ENCODE measurements at regions not wholly inside any gene's neighbourhood (a gene's known extent, or its start where the extent isn't known, plus 50 kb on each side); places are given as distances from the start of the nearest gene placed in this dataset.

DNA sequence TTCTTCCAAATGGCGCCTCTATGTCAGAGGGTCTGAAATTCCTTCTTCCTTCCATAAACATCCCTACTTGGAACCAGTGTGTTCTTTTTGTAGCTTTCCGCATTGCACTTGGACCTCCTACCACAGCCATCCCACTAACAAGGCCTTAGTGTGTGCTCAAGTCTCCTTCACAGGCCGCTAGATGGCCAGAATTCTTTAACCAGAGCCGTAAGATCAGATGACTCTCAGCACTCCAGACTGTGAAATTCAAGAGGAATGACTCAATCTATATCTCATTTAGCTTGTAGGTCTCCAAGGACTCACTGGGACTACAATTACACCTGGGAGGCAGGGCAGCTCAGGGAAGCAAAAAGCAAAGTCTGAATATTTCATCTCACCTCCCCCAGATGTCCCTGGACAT, 298.9 kb downstream of the EIPR1 start:
- H3K9me3 ChIP-seq (ENCODE audit: control insufficient read depth, low read length, poor library complexity, severe bottlenecking): no peaks in the 10 kb centered on the region
- Mint-ChIP-seq H3K27ac (no peak overlapping the region), H3K4me3 (no peak overlapping the region), H3K36me3 (ENCODE audit: low read depth) (peaks cover 8% of the 10 kb centered on the region), H3K27me3 (peaks cover 20% of the 10 kb centered on the region), H3K4me1 (no peaks in the 10 kb centered on the region)
- DNase-seq (no peak), ATAC-seq (no peak)

DNA sequence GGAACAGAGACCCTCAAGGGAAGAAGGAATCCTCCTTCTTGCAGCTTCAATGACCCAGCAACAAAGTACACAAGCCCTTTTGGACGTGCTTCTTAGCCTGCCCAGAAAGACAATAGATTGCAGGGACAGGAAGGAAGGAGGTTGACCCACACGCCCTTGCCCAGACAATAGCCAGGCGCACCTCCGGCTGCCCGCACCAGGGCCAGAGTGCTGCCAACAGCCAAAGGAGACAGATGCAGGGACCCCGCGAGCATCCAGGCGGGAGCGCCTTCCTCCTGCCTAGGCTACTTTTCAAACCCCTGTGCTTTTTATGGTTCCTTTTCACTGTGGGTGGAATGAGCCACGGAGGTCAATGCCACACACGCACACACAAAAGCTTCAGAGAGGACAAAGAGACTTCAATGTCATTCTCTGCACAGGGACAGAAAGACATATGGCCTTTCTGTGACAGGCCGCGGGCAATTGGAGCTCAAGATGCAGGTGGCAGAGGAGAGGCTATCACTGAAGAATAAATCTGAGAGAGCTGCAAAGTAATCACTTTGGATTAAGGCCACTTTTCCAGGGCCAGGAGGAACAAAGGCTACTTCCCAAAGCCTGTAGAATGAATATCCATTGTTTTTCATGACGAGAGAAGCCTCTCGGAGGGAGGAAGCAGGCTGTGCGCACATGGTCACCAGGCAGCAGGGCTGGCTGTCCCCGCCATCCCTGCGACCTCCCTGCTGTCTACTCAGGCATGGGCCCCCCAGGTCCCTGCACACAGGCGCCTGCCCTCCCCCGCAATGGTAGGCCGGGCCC, 300.6 kb downstream of the EIPR1 start:
- no peak overlapping the region for H3K27ac Mint-ChIP-seq
- peaks cover 26% of the 10 kb centered on the region for H3K27me3 Mint-ChIP-seq
- ATAC-seq (no peak), DNase-seq (no peak)
- no peaks in the 10 kb centered on the region for H3K9me3 ChIP-seq (ENCODE audit: control insufficient read depth, low read length, poor library complexity, severe bottlenecking)
- H3K4me3 Mint-ChIP-seq: no peak overlapping the region
- no peaks in the 10 kb centered on the region for H3K4me1 Mint-ChIP-seq
- H3K36me3 Mint-ChIP-seq (ENCODE audit: low read depth): peaks cover 5% of the 10 kb centered on the region

DNA sequence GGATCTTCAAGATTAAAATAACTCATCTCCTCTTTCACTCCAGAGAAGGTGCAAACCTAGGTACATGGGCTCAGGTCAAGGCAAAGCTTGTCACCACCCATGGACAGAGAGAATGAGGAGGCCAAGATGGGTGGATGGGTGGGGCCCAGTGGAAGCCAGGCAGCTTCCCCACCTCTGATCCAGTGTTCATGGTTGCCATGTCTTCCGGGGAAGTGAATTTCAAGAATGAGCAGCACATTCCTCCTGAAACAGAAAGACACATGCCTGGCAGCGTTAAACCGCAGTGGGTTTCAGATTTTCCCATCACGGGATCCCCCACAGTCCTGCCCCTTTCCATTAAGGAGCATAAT, 301.7 kb downstream of the EIPR1 start:
- Mint-ChIP-seq H3K27ac (no peak overlapping the region), H3K4me3 (no peak overlapping the region), H3K4me1 (no peaks in the 10 kb centered on the region), H3K36me3 (ENCODE audit: low read depth) (peaks cover 5% of the 10 kb centered on the region), H3K27me3 (peaks cover 17% of the 10 kb centered on the region)
- no peaks in the 10 kb centered on the region for H3K9me3 ChIP-seq (ENCODE audit: control insufficient read depth, low read length, poor library complexity, severe bottlenecking)
- DNase-seq (no peak), ATAC-seq (no peak)

DNA sequence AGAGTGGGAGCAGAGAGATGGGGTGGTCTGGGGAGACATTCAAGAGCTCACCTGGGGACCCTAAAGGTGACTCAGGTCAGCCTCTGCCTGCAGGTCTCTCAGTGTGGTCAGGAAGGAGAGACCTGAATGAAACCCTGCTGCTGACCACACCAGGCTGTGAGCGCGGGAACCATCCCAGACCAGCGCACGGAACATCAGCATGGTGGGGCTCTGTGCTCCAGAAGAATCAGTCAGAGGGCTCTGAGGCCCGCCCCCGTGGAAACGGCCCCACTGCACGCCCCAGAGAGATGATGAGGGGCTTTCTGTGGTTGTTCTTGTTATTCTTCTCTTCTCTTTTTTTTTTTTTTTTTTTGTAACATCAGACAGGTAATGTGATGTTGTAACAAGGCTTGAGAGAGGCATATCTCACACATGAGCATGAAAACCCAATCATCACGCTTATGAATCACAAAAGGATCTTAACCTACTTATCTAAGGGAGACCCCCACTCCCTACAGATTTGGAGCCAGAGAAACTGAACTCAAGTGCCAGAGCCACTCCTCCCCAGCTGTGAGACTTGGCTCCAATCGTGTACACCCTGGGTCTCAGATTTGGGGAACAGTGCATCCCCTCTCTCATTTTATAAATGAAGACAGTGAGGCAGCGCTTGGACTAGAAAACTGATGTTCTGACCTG, 302.2 kb downstream of the EIPR1 start:
- ATAC-seq (no peak), DNase-seq (no peak)
- H3K9me3 ChIP-seq (ENCODE audit: control insufficient read depth, low read length, poor library complexity, severe bottlenecking): no peaks in the 10 kb centered on the region
- Mint-ChIP-seq H3K36me3 (ENCODE audit: low read depth) (peaks cover 3% of the 10 kb centered on the region), H3K27ac (no peak overlapping the region), H3K4me1 (no peaks in the 10 kb centered on the region), H3K27me3 (peaks cover 12% of the 10 kb centered on the region), H3K4me3 (no peak overlapping the region)

DNA sequence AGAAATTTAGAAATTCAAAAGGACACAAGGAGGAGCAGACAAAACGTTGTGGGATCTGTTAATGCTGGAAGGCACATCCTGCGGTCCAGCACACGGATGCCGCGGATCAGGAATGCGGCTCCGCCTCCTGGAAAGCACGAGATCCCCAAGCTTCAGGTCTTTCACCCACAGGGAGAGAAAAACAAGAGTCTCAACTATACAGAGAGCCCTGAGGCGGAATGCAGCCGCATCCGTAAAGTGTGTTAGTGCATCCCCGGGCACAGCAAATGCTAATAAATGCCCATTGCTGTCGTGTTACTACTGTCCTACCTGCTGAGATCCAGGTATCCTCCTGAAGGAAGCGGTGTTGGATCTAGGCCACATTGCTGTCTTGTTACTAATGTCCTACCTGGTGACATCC, 303.9 kb downstream of the EIPR1 start:
- Mint-ChIP-seq H3K4me3 (no peak overlapping the region), H3K27ac (no peak overlapping the region), H3K4me1 (peaks cover 2% of the 10 kb centered on the region), H3K36me3 (ENCODE audit: low read depth) (no peaks in the 10 kb centered on the region), H3K27me3 (peaks cover 12% of the 10 kb centered on the region)
- no peak for DNase-seq
- no peak for ATAC-seq
- H3K9me3 ChIP-seq (ENCODE audit: control insufficient read depth, low read length, poor library complexity, severe bottlenecking): no peaks in the 10 kb centered on the region

DNA sequence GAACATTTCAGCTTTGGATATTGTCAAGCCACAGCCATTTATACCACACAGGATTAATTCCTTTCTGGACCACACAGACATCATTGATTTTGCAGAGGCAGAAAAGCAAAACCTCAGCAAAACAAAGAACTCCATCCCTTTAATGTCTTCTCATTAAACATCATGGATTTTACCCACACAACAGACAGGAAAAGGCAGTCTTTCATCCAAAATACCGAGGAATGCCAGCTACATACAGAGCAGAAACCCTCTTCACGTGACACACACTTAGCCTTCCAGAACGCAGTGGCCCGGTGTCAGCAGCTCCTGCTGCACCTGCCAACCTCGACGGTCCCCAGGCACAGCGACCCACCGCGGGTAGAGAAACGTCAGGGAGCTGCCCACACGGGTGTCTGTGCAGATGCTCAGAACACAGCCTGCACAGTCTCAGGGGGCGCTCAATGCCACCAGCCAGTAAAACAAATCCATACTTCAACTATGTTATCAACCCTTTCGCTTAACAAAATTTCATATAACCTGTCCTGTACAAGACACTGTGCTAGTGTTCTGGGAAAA, 304.5 kb downstream of the EIPR1 start:
- peaks cover 12% of the 10 kb centered on the region for H3K27me3 Mint-ChIP-seq
- H3K36me3 Mint-ChIP-seq (ENCODE audit: low read depth): no peaks in the 10 kb centered on the region
- H3K27ac Mint-ChIP-seq: no peak overlapping the region
- no peaks in the 10 kb centered on the region for H3K9me3 ChIP-seq (ENCODE audit: control insufficient read depth, low read length, poor library complexity, severe bottlenecking)
- H3K4me1 Mint-ChIP-seq: peaks cover 2% of the 10 kb centered on the region
- H3K4me3 Mint-ChIP-seq: no peak overlapping the region
- ATAC-seq: no peak
- DNase-seq: no peak

DNA sequence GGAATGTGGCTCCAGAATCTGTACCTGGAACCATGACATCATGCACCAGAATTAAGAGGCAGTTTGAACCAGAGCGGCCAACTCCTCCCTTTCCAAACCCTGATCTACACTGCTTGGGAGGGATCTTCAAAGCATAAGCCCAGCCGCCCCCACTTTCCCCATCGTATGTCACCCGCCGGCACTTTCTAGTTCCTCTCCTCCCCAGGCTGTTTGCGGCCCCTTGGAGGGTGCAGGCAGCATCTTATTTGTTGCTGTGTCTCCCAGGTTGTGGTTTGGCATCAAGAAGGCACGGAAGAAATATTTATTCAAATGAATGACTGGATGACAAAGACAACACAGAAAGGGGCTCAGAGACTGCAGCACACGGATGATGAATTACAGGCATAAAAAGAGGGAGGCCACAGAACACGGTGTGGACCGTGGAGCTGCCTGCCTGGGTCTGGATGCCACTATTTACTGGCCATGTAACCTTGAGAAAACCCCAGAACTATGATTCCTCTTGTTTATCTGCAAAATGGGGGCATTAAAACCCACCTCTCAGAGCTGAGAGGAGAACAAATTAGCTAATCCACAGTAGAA, 305.8 kb downstream of the EIPR1 start:
- H3K36me3 Mint-ChIP-seq (ENCODE audit: low read depth): no peaks in the 10 kb centered on the region
- ATAC-seq: no peak
- peaks cover 12% of the 10 kb centered on the region for H3K27me3 Mint-ChIP-seq
- DNase-seq: no peak
- peaks cover 2% of the 10 kb centered on the region for H3K4me1 Mint-ChIP-seq
- H3K4me3 Mint-ChIP-seq: no peak overlapping the region
- no peak overlapping the region for H3K27ac Mint-ChIP-seq
- H3K9me3 ChIP-seq (ENCODE audit: control insufficient read depth, low read length, poor library complexity, severe bottlenecking): no peaks in the 10 kb centered on the region

DNA sequence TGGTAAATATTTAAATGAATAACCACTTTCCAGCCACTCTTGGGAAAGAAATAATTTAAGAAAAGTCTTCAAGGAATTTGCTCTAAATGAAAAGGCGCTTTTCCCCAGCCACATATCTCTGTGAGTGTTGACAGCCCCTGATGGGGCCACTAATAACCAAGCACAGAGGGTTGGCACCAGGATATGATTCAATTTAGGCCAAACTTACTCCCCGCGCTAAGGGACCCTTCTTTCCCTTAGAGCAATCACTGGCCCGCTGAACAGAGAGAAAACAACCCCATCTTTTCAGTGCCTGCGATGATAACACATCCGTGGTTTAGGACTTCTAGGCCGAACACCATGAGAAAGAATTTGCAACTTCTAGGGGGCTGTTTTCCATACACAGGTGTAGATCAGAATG, 310.8 kb downstream of the EIPR1 start:
- DNase-seq (no peak), ATAC-seq (no peak)
- H3K27ac Mint-ChIP-seq: no peak overlapping the region
- no peaks in the 10 kb centered on the region for H3K9me3 ChIP-seq (ENCODE audit: control insufficient read depth, low read length, poor library complexity, severe bottlenecking)
- no peaks in the 10 kb centered on the region for H3K36me3 Mint-ChIP-seq (ENCODE audit: low read depth)
- H3K4me1 Mint-ChIP-seq: peaks cover 2% of the 10 kb centered on the region
- H3K27me3 Mint-ChIP-seq: peaks cover 4% of the 10 kb centered on the region
- no peak overlapping the region for H3K4me3 Mint-ChIP-seq

DNA sequence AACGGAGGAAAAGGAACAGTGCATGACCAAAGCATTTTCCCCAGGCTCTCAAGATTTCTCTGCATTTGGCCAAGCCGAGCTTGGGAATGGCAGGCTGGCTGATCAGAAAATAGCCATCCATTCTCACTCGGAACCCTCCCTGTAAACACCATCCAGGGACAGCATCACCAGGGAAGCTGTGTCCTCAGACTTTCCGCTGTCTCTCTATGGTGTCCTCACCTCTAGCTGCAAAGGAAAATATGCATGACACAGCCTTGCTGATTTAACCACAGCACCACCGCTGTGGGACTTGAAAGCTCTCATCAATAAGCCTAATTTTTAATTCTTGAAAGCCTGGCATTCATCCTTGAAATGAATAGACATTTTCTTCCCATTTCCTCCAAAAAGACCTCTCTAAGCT, 311.7 kb downstream of the EIPR1 start:
- ATAC-seq (no peak), DNase-seq (no peak)
- H3K36me3 Mint-ChIP-seq (ENCODE audit: low read depth): no peaks in the 10 kb centered on the region
- peaks cover 4% of the 10 kb centered on the region for H3K27me3 Mint-ChIP-seq
- H3K4me3 Mint-ChIP-seq: no peak overlapping the region
- no peaks in the 10 kb centered on the region for H3K9me3 ChIP-seq (ENCODE audit: control insufficient read depth, low read length, poor library complexity, severe bottlenecking)
- H3K4me1 Mint-ChIP-seq: peaks cover 2% of the 10 kb centered on the region
- H3K27ac Mint-ChIP-seq: no peak overlapping the region

DNA sequence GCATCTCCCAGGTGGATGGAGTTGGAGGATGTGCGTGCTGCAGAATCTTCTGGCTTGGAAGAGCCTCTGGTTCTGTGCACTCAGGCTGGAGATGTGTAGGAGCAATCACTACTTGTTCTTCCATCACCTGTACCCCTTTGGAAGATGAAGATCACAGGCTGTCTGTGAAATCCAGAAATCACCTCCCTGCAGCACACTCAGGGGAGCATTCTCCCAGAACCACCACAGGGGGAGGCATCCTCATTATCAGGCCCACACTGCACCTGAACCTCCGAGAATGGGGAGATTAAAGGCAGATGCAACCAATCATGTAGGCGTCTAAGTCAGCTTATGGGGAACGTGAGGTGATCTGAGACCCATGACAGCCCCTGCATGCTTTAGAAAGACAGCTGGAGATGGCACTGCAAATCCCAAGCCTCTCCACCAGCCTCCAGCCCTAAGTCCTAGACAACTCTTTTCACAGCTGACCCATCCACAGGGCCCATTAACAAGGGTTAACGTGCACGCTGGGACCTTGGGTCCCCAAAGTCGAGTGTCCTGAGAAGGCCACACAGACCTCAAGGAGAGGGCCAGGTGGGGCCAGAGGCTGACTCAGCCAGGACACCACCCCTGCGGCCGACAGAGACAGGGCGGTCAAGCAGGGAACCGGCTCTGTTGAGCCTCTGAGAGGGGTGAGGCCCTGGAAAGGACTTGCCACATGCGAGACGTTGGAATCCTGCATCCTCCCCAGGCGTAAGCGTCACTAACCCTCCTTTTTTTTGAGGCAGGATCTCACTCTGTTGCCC, 314.9 kb downstream of the EIPR1 start:
- Mint-ChIP-seq H3K27ac (no peak overlapping the region), H3K36me3 (ENCODE audit: low read depth) (no peaks in the 10 kb centered on the region), H3K27me3 (peaks cover 4% of the 10 kb centered on the region), H3K4me1 (no peaks in the 10 kb centered on the region), H3K4me3 (no peak overlapping the region)
- no peaks in the 10 kb centered on the region for H3K9me3 ChIP-seq (ENCODE audit: control insufficient read depth, low read length, poor library complexity, severe bottlenecking)
- no peak for ATAC-seq
- no peak for DNase-seq

DNA sequence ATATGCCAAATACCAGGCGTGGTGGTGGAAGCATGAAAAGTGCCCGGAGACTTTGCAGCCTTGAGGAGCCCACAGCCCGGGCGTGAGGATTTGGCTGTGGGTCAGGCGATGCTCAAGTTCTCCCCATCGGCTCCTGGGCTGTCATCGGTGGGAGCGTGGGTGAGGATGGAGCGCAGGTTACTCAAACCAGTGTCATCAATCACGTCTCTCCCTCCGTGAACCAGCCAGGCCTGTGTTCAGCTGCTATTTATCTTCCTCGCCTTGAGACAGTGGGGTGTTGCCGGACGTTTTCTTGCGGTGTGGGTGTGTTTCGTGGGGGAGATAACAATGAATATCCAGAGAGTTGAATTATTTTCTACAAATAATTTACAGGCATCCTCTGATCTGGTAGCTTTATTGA, 317.6 kb downstream of the EIPR1 start:
- no peak overlapping the region for H3K4me3 Mint-ChIP-seq
- no peak for DNase-seq
- H3K36me3 Mint-ChIP-seq (ENCODE audit: low read depth): no peaks in the 10 kb centered on the region
- H3K4me1 Mint-ChIP-seq: no peaks in the 10 kb centered on the region
- H3K27ac Mint-ChIP-seq: no peak overlapping the region
- no peaks in the 10 kb centered on the region for H3K27me3 Mint-ChIP-seq
- H3K9me3 ChIP-seq (ENCODE audit: control insufficient read depth, low read length, poor library complexity, severe bottlenecking): no peaks in the 10 kb centered on the region
- ATAC-seq: no peak

DNA sequence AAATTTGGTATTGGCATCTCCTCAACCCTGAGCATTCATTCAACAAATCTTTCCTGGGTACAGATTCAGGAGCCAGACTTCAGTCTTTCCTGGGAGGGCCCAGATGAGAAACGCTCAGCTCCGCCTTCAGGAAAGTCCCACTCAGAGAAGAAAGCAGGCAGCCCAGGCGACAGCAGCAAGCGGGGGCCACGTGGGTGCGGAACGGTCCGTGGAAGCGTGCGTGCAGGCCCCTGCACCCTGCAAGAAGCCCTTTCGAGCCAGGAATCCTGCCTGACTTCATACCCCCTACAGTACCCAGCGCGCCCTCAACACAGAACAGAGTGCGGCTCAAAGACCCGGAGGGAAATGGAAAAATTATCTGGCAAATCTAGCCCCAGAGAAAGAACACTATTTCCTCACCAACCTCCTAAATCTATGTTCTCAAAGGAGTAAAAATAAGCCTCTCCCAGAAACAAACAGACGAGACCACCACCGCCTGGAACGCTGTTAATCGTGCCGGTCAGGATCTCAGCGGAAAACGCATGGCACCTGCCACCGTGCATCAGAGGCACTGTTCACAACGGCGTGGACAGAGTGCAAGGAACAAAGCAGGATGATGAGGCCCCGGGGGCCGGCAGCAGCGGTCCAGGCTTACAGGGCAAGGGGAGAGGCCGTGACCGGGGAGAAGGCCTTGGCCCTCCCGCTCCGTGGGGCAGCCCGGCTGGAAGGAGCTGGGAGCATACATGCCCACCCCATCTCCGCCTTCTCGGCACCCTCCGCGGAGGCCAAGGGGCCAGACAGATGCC, 318.3 kb downstream of the EIPR1 start:
- Mint-ChIP-seq H3K27ac (no peak overlapping the region), H3K4me1 (no peaks in the 10 kb centered on the region), H3K36me3 (ENCODE audit: low read depth) (no peaks in the 10 kb centered on the region), H3K4me3 (no peak overlapping the region), H3K27me3 (no peaks in the 10 kb centered on the region)
- DNase-seq: no peak
- no peaks in the 10 kb centered on the region for H3K9me3 ChIP-seq (ENCODE audit: control insufficient read depth, low read length, poor library complexity, severe bottlenecking)
- ATAC-seq: no peak

All from T-helper 17 cell (primary cell).